GM12864 (cell line): ENCODE measurements at regions not wholly inside any gene's neighbourhood (a gene's known extent, or its start where the extent isn't known, plus 50 kb on each side); places are given as distances from the start of the nearest gene placed in this dataset.

Source experiments
- DNase-seq: peaks from one replicate; pipeline ENCODE4 v3.0.0-alpha.2; 2011; ENCODE audit warnings: low read depth
- H3K4me3 ChIP-seq: 2 replicates; pipeline ENCODE4 v1.5.1; 2011; ENCODE audit warnings: mild to moderate bottlenecking, low read depth, low read length, control low read depth
- CTCF ChIP-seq: IDR thresholded peaks from 2 replicates; pipeline ENCODE4 v1.5.1; 2011; ENCODE audit warnings: low read depth, mild to moderate bottlenecking, moderate library complexity, low read length, control low read depth, inconsistent platforms; ENCODE audit errors: missing control alignments

- TF ChIP-seq CTCF = no peak
- H3K4me3 ChIP-seq = no peak overlapping the region
- DNase-seq = no peak
These were observed 317.4 kb downstream of the STIM2 start for GRCh38 chr4:27178061-27178460.

GRCh38 chr4:27181693-27182092 lies 321.1 kb downstream of the STIM2 start:
- DNase-seq = no peak
- no peak for TF ChIP-seq CTCF
- H3K4me3 ChIP-seq = no peak overlapping the region

- H3K4me3 ChIP-seq = no peak overlapping the region
- no peak for TF ChIP-seq CTCF
- DNase-seq = no peak
These were observed 321.6 kb downstream of the STIM2 start for GRCh38 chr4:27182211-27182610.

- no peak overlapping the region for H3K4me3 ChIP-seq
- DNase-seq = no peak
- TF ChIP-seq CTCF = no peak
These were observed 324.0 kb downstream of the STIM2 start for GRCh38 chr4:27184508-27185155.

GRCh38 chr4:27186710-27187109 lies 326.1 kb downstream of the STIM2 start:
- no peak overlapping the region for H3K4me3 ChIP-seq
- TF ChIP-seq CTCF = no peak
- no peak for DNase-seq

GRCh38 chr4:27187786-27188185 lies 327.1 kb downstream of the STIM2 start:
- no peak for DNase-seq
- no peak for TF ChIP-seq CTCF
- no peak overlapping the region for H3K4me3 ChIP-seq

- no peak for TF ChIP-seq CTCF
- no peak for DNase-seq
- H3K4me3 ChIP-seq = no peak overlapping the region
These were observed 329.0 kb downstream of the STIM2 start for GRCh38 chr4:27189683-27190082.
